HCT116 (cell line): ENCODE measurements at regions not wholly inside any gene's neighbourhood (a gene's known extent, or its start where the extent isn't known, plus 50 kb on each side); places are given as distances from the start of the nearest gene placed in this dataset.

Experiments used
- ATAC-seq: fragments of 200-7000 bp; cut with Tn5 transposase; 2 replicates; pipeline ENCODE4 v1.9.1; 2020; ENCODE audit warnings: mild to moderate bottlenecking, moderate library complexity
- BruUV-seq: library from RNA; stranded (reverse); fragments of 400-500 nt; replicated peaks from 2 replicates; lab custom pipeline; 2021; lab: Mats Ljungman, UMichigan
- CTCF ChIA-PET: fragments of 300-600 bp; sonication (Branson Sonifier 250); formaldehyde crosslinking; loops from one replicate; lab custom pipeline; 2021; ENCODE audit warnings: antibody characterized with exemption; lab: Charles Lee
- POLR2A ChIA-PET: fragments of 300-600, 350-600 bp; sonication (Branson Sonifier 250); formaldehyde crosslinking; loops from one replicate; lab custom pipeline; 2021; ENCODE audit warnings: antibody characterized with exemption; lab: Charles Lee
- RAD21 ChIA-PET, 2 experiments: fragments of 300-600 bp; sonication (Branson Sonifier 250); formaldehyde crosslinking; loops; one replicate each; lab custom pipeline; 2023; ENCODE audit warnings: low total read pairs in 2 of 2; ENCODE audit not compliant: uncharacterized antibody in 2 of 2, unreplicated experiment in 2 of 2, low non-redundant PET in 1 of 2; lab: Charles Lee
- DNase-seq: peaks from one replicate; pipeline ENCODE4 v3.0.0-alpha.2; 2010; ENCODE audit warnings: low read depth, low spot score
- H2AFZ ChIP-seq: fragments of 200-600 bp; shearing (Covaris generic), sonication (generic); 2 replicates; pipeline ENCODE4 v1.6.1; 2017; ENCODE audit warnings: low read depth, mixed run types, mixed read lengths, antibody characterized with exemption, low read length; ENCODE audit not compliant: poor library complexity, severe bottlenecking
- H3K27ac ChIP-seq: 2 replicates; pipeline ENCODE4 v1.5.1; 2012; ENCODE audit warnings: low read depth, low read length
- H3K27me3 ChIP-seq: fragments of 200-600 bp; sonication (generic); 2 replicates; pipeline ENCODE4 v1.6.1; 2016; ENCODE audit warnings: mixed run types, low read length, mixed read lengths; ENCODE audit not compliant: insufficient read depth
- H3K36me3 ChIP-seq, 2 experiments: fragments of 200-500 bp in 1 of 2; fragments of 200-600 bp in 1 of 2; sonication (Bioruptor generic) in 1 of 2; sonication (generic) in 1 of 2; 2 replicates each; pipeline versions ENCODE4 v1.5.1 to v1.6.1; 2014 to 2016; ENCODE audit warnings: low read length in 2 of 2, inconsistent platforms in 1 of 2, mixed read lengths in 1 of 2, mixed run types in 1 of 2; ENCODE audit not compliant: insufficient read depth in 2 of 2, control insufficient read depth in 1 of 2
- H3K4me1 ChIP-seq, 2 experiments: fragments of 200-600 bp in 1 of 2; sonication (generic) in 1 of 2; 2 replicates each; pipeline versions ENCODE4 v1.5.1 to v1.6.1; 2012 to 2017; ENCODE audit warnings: low read length in 2 of 2, inconsistent platforms in 1 of 2, mild to moderate bottlenecking in 1 of 2, mixed read lengths in 1 of 2, mixed run types in 1 of 2, moderate library complexity in 1 of 2; ENCODE audit not compliant: insufficient read depth in 2 of 2, control insufficient read depth in 1 of 2
- H3K4me2 ChIP-seq: fragments of 200-600 bp; sonication (generic); 2 replicates; pipeline ENCODE4 v1.6.1; 2017; ENCODE audit warnings: mixed run types, low read length, mixed read lengths
- H3K4me3 ChIP-seq, 2 experiments: fragments of 200-600 bp in 1 of 2; sonication (generic) in 1 of 2; replicated peaks in 1 of 2; 2 replicates each; pipeline ENCODE4 v1.5.1; 2011 to 2016; ENCODE audit warnings: low read length in 2 of 2, control low read depth in 1 of 2, low read depth in 1 of 2, mild to moderate bottlenecking in 1 of 2, mixed read lengths in 1 of 2, mixed run types in 1 of 2
- H3K79me2 ChIP-seq: fragments of 200-600 bp; sonication (generic); 2 replicates; pipeline ENCODE4 v1.6.1; 2017; ENCODE audit warnings: mild to moderate bottlenecking, mixed run types, low read length, moderate library complexity, mixed read lengths; ENCODE audit not compliant: insufficient read depth
- H3K9ac ChIP-seq: fragments of 200-600 bp; sonication (generic); 2 replicates; pipeline ENCODE4 v1.6.1; 2016; ENCODE audit warnings: low read length, mixed read lengths
- H3K9me2 ChIP-seq: fragments of 200-600 bp; sonication (generic), shearing (Covaris generic); 2 replicates; pipeline ENCODE4 v1.6.1; 2017; ENCODE audit warnings: mixed run types, mild to moderate bottlenecking, moderate library complexity; ENCODE audit not compliant: insufficient read depth
- H3K9me3 ChIP-seq, 2 experiments: fragments of 200-500 bp in 1 of 2; fragments of 200-600 bp in 1 of 2; sonication (Bioruptor generic) in 1 of 2; sonication (generic) in 1 of 2; 2 replicates each; pipeline ENCODE4 v1.6.1; 2014 to 2017; ENCODE audit warnings: low read length in 2 of 2, mixed read lengths in 2 of 2, inconsistent platforms in 1 of 2, low read depth in 1 of 2, mild to moderate bottlenecking in 1 of 2, mixed run types in 1 of 2, moderate library complexity in 1 of 2; ENCODE audit not compliant: control insufficient read depth in 1 of 2, insufficient read depth in 1 of 2
- H4K20me1 ChIP-seq: fragments of 200-600 bp; sonication (generic), shearing (Covaris generic); 2 replicates; pipeline ENCODE4 v1.6.1; 2017; ENCODE audit warnings: mixed run types, mild to moderate bottlenecking, moderate library complexity; ENCODE audit not compliant: insufficient read depth
- CBX3 ChIP-seq: IDR thresholded peaks from 2 replicates; pipeline ENCODE4 v1.6.1; 2012; ENCODE audit warnings: low read depth
- CEBPB ChIP-seq: IDR thresholded peaks from 2 replicates; pipeline ENCODE4 v1.6.1; 2012; ENCODE audit warnings: low read depth
- EZH2 ChIP-seq: fragments of 200-600 bp; sonication (generic); IDR thresholded peaks from 2 replicates; pipeline ENCODE4 v1.6.1; 2017; ENCODE audit warnings: antibody characterized with exemption, mixed run types
- FOSL1 ChIP-seq: IDR thresholded peaks from 2 replicates; pipeline ENCODE4 v1.6.1; 2012; ENCODE audit warnings: low read depth
- POLR2AphosphoS5 ChIP-seq: IDR thresholded peaks from 2 replicates; pipeline ENCODE4 v1.6.1; 2011; ENCODE audit warnings: mild to moderate bottlenecking, low read depth, low read length, moderate library complexity
- RAD21 ChIP-seq: IDR thresholded peaks from 2 replicates; pipeline ENCODE4 v1.6.1; 2012; ENCODE audit warnings: low read depth, mild to moderate bottlenecking
- SP1 ChIP-seq: IDR thresholded peaks from 2 replicates; pipeline ENCODE4 v1.6.1; 2012; ENCODE audit warnings: low read depth
- SRF ChIP-seq: IDR thresholded peaks from 2 replicates; pipeline ENCODE4 v1.6.1; 2012; ENCODE audit warnings: low read depth
- YY1 ChIP-seq: IDR thresholded peaks from 2 replicates; pipeline ENCODE4 v1.6.1; 2011; ENCODE audit warnings: low read length, low read depth, moderate library complexity, mild to moderate bottlenecking; ENCODE audit not compliant: insufficient replicate concordance; ENCODE audit errors: extremely low read depth
- ZNF274 ChIP-seq: fragments of 200-500 bp; sonication (Bioruptor generic); IDR thresholded peaks from 2 replicates; pipeline ENCODE4 v1.6.1; 2014; ENCODE audit warnings: mild to moderate bottlenecking, low read depth, low read length, inconsistent platforms
- intact Hi-C: fragments of 100-400 bp; cut with micrococcal nuclease; formaldehyde crosslinking; loops from 2 replicates; pipeline ENCODE4 v1.10.0; 2022
- TF ChIP-seq, protein P1 (sequence below), 3 experiments: fragments of 200-600 bp in 1 of 3; sonication (generic) in 1 of 3; IDR thresholded peaks in 2 of 3; conservative IDR thresholded peaks in 1 of 3; 2 replicates each; pipeline ENCODE4 v1.5.1; 2012 to 2017; ENCODE audit warnings: low read depth in 2 of 3, low read length in 2 of 3, antibody characterized with exemption in 1 of 3, borderline replicate concordance in 1 of 3, control low read depth in 1 of 3, mild to moderate bottlenecking in 1 of 3, mixed read lengths in 1 of 3, mixed run types in 1 of 3, moderate library complexity in 1 of 3; ENCODE audit not compliant: insufficient read depth in 1 of 3

DNA sequence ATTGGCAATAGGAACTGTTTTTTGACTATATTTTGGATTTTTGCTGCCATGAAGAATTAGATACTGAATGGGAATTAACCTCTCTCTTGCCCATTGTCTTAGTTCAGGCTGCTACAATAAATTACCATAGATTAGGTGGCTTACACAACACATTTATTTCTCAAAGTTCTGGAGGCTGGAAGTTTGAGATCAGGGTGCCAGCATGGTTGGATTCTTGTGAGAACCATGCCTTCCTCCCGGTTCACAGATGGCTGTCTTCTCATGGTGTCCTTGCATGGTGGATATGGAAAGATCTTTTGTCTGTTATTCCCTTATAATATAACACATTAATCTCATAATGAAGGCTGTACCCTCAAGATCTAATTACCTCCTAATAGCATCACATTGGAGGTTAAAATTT, 836.4 kb downstream of the SLC4A3 start:
- no peaks in the 10 kb centered on the region for H3K4me1 ChIP-seq
- ChIA-PET POLR2A (no interaction called here), RAD21 (no interaction called here), CTCF (no interaction called here)
- intact Hi-C loops, result no loop called here
- no peak overlapping the region for H3K9ac ChIP-seq
- H3K4me3 ChIP-seq, result no peak overlapping the region
- H3K27ac ChIP-seq, result no peak overlapping the region
- H3K4me2 ChIP-seq, result no peak overlapping the region
- H3K27me3 ChIP-seq, result no peaks in the 10 kb centered on the region
- H4K20me1 ChIP-seq, result no peaks in the 10 kb centered on the region
- H3K9me3 ChIP-seq, result no peaks in the 10 kb centered on the region
- H3K36me3 ChIP-seq, result no peaks in the 10 kb centered on the region
- TF ChIP-seq CEBPB, result no peak
- no peak for TF ChIP-seq RAD21
- TF ChIP-seq CBX3, result no peak
- TF ChIP-seq FOSL1, result no peak
- no peak for TF ChIP-seq EZH2
- TF ChIP-seq POLR2AphosphoS5, result no peak
- no peak for TF ChIP-seq ZNF274
- no peak for TF ChIP-seq SP1
- TF ChIP-seq SRF, result no peak
- TF ChIP-seq YY1, result no peak
- TF ChIP-seq, protein P1, sequence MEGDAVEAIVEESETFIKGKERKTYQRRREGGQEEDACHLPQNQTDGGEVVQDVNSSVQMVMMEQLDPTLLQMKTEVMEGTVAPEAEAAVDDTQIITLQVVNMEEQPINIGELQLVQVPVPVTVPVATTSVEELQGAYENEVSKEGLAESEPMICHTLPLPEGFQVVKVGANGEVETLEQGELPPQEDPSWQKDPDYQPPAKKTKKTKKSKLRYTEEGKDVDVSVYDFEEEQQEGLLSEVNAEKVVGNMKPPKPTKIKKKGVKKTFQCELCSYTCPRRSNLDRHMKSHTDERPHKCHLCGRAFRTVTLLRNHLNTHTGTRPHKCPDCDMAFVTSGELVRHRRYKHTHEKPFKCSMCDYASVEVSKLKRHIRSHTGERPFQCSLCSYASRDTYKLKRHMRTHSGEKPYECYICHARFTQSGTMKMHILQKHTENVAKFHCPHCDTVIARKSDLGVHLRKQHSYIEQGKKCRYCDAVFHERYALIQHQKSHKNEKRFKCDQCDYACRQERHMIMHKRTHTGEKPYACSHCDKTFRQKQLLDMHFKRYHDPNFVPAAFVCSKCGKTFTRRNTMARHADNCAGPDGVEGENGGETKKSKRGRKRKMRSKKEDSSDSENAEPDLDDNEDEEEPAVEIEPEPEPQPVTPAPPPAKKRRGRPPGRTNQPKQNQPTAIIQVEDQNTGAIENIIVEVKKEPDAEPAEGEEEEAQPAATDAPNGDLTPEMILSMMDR (IDR thresholded peaks at IDR 0.05 in 2 of 3, conservative IDR thresholded peaks at IDR 0.05 in 1 of 3; ENCODE audit: borderline replicate concordance in 1 of 3, insufficient read depth in 1 of 3, low read depth in 2 of 3, low read length in 2 of 3), result no peak
- ATAC-seq (no peak), DNase-seq (no peak)
- no peak overlapping the region for H2AFZ ChIP-seq
- no TSS peak for BruUV-seq
- H3K79me2 ChIP-seq, result no peaks in the 10 kb centered on the region
- no peaks in the 10 kb centered on the region for H3K9me2 ChIP-seq
